ENCODE measurements at regions not wholly inside any gene's neighbourhood (a gene's known extent, or its start where the extent isn't known, plus 50 kb on each side); places are given as distances from the start of the nearest gene placed in this dataset.

GRCh38 chr4:185870366-185870765 is 58.4 kb upstream of the SORBS2 start:
- Histone ChIP-seq H3K27ac (ENCODE audit: insufficient read depth, low read depth, low read length) (no peak overlapping the region), H3K27me3 (ENCODE audit: control insufficient read depth in 2 of 2, insufficient read depth in 2 of 2, low read length in 2 of 2) (no peaks in the 10 kb centered on the region), H3K9me1 (replicated peaks; ENCODE audit: control insufficient read depth, extremely low read depth, insufficient read depth, low read length) (no peaks in the 10 kb centered on the region), H2AFZ (ENCODE audit: low read depth, low read length) (no peak overlapping the region), H3K79me2 (ENCODE audit: control insufficient read depth, insufficient read depth, low read length) (no peaks in the 10 kb centered on the region), H3K4me2 (ENCODE audit: insufficient read depth, low read length) (no peak overlapping the region), H4K20me1 (replicated peaks; ENCODE audit: control insufficient read depth, extremely low read depth, insufficient read depth, low read length) (no peaks in the 10 kb centered on the region), H3K4me1 (ENCODE audit: control insufficient read depth, extremely low read depth, insufficient read depth, low read length) (peaks cover 10% of the 10 kb centered on the region), H3K9me3 (replicated peaks; ENCODE audit: control insufficient read depth, insufficient read depth, low read length) (no peaks in the 10 kb centered on the region), H3K36me3 (ENCODE audit: control insufficient read depth in 2 of 2, extremely low read depth in 1 of 2, insufficient read depth in 2 of 2, low read length in 2 of 2) (no peaks in the 10 kb centered on the region), H3K4me3 (replicated peaks in 1 of 3; ENCODE audit: insufficient read depth in 1 of 3, low read depth in 1 of 3, low read length in 3 of 3) (no peak overlapping the region), H3K9ac (replicated peaks; ENCODE audit: extremely low read depth, insufficient read depth, low read length) (no peak overlapping the region)
- ChIA-PET CTCF (no interaction called here), POLR2A (no interaction called here)
- FAIRE-seq (no peak), DNase-seq (ENCODE audit: low read depth, low spot score) (no peak)
- dilution Hi-C loops (cut with MboI; ENCODE audit: extremely low pct_ligation_motif_present, low sequenced_read_pairs) (no loop called here), intact Hi-C loops (cut with micrococcal nuclease) (no loop called here)
- no TSS peak for BruUV-seq (replicated peaks)
- TF ChIP-seq POLR2A (IDR thresholded peaks at IDR 0.05; ENCODE audit: low read depth, low read length) (no peak), FOS (IDR thresholded peaks at IDR 0.05; ENCODE audit: borderline replicate concordance, insufficient read depth, low read length) (no peak), CTCF (IDR thresholded peaks at IDR 0.05; ENCODE audit: extremely low read depth in 1 of 2, insufficient read depth in 1 of 2, low read depth in 1 of 2, low read length in 2 of 2) (no peak), JUN (IDR thresholded peaks at IDR 0.05; ENCODE audit: borderline replicate concordance, insufficient read depth, insufficient read length, low read depth) (no peak), GATA2 (IDR thresholded peaks at IDR 0.05; ENCODE audit: insufficient read depth, insufficient read length, low read depth, low read length) (no peak), MAX (IDR thresholded peaks at IDR 0.05; ENCODE audit: insufficient read depth, insufficient read length) (no peak), POLR2AphosphoS5 (IDR thresholded peaks at IDR 0.05; ENCODE audit: insufficient read depth, low read depth, low read length) (no peak), EZH2 (IDR thresholded peaks at IDR 0.05; ENCODE audit: borderline replicate concordance, low read depth, low read length, severe bottlenecking) (no peak), MYC (IDR thresholded peaks at IDR 0.05; ENCODE audit: low read depth, low read length) (no peak)
